ENCODE measurements at regions not wholly inside any gene's neighbourhood (a gene's known extent, or its start where the extent isn't known, plus 50 kb on each side); places are given as distances from the start of the nearest gene placed in this dataset.

DNA sequence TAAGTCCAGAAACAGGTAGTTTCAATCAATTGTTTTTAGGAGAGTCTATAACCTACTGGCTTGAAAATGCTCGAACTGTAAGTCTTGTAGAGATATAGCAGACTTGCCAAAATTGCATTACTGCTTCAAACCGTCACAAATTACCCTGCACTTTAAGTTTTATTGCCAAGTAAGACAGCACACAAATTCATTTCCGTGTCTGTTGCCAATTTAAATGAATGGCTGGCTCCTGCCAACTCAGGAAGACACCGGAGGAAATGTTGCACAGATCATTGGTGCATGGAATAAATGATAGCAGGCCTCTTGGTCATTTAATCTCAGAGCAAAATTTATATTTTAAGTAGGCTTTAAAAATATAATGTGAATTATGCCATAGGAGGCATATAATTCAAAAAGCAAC is 438.1 kb downstream of the HACE1 start:
- DNase-seq (ENCODE audit: low read depth in 2 of 2): no peak

GRCh38 chr6:104418839-104419238 is 440.9 kb downstream of the HACE1 start:
- no peak for DNase-seq (ENCODE audit: low read depth in 2 of 2)

- no peak for DNase-seq (ENCODE audit: low read depth in 2 of 2)
Measured at GRCh38 chr6:104418125-104418524, 441.6 kb downstream of the HACE1 start.

- DNase-seq (ENCODE audit: low read depth in 2 of 2): no peak
Measured at GRCh38 chr6:104414723-104415122, 445.0 kb downstream of the HACE1 start.

GRCh38 chr6:104413767-104414166 is 446.0 kb downstream of the HACE1 start:
- DNase-seq (ENCODE audit: low read depth in 2 of 2): no peak

GRCh38 chr6:104411302-104411701 is 448.4 kb downstream of the HACE1 start:
- DNase-seq (ENCODE audit: low read depth in 2 of 2): no peak

GRCh38 chr6:104409913-104410312 is 449.8 kb downstream of the HACE1 start:
- DNase-seq (ENCODE audit: low read depth in 2 of 2): no peak

GRCh38 chr6:104407957-104408356 is 451.8 kb downstream of the HACE1 start:
- no peak for DNase-seq (ENCODE audit: low read depth in 2 of 2)

DNA sequence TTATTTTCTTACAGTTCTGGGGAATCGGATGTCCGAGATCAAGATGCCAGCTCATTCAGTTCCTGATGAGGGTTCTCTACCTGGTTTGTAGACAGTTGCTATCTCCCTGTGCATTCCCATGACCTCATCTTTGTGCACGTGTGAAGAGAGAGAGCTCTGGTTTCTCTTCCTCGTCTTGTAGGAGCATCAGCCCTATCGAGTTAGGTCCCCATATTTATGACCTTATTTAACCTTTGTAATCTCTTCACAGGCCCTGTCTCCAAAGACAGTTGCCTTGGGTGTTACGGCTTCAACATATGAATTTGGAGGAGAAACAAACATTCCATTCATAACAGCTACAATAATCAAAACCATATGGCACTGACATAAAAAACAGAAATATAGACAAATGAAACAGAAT is 455.3 kb downstream of the HACE1 start:
- no peak for DNase-seq (ENCODE audit: low read depth in 2 of 2)

- no peak for DNase-seq (ENCODE audit: low read depth in 2 of 2)
Measured at GRCh38 chr6:104402572-104402971, 457.1 kb downstream of the HACE1 start.

DNA sequence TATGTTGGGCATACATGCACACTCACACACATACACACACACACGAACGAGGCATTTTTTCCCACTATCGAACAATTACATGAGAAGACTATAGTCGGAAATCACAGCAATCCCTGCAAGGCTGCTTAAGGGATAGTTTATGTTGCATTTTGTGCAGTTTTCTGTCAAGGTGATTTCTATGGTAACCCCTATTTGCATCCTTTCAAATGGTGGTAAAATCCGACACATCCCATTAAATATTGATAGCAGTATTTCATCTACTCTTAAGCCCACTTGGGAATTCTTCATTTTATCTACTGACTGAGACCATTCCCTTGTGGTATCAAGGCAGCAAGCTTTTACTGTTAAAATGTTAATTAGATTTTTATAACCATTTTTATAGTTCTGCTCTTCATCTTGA is 457.8 kb downstream of the HACE1 start:
- DNase-seq (ENCODE audit: low read depth in 2 of 2): no peak

DNA sequence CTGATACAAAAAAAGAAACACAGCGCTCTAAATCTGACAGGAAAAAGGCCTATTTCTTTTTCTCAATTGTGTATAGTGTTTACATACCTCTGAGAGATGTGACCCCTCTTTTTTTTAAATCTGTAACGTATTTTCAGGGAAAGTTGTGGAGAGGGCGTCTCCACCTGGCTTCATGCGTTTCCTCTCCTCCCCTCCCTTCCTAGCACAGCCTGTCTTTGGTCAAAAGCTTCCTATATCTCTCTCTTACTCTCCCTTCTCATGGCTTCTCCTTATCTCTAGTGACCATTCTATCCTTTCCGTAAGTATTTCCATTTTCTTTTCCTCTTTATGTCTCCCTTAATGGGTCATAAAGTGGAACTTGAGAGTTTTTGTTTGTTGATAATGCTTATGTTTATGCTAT is 458.9 kb downstream of the HACE1 start:
- DNase-seq (ENCODE audit: low read depth in 2 of 2): no peak

DNA sequence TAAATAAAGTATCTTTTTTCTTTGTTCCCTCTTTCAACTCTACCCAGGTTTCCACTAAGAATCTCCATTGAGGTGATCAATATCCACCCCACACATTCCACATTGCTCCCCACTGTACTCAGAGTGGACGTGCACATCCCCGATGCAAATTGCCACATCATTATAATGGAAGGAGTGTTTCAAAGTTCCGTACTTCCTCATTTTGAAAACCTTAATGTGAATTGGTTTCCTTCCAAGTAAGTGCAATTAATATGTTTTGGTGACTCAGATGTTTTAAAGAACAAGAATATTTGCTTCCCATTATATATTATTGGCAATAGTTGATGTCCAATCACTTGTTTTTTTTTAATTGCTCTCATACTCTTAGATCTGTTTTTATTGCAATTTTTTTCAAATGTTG is 463.6 kb downstream of the HACE1 start:
- DNase-seq (ENCODE audit: low read depth in 2 of 2): no peak

GRCh38 chr6:104381907-104382306 is 477.8 kb downstream of the HACE1 start:
- DNase-seq (ENCODE audit: low read depth in 2 of 2): no peak

GRCh38 chr6:104365451-104366234 is 494.1 kb downstream of the HACE1 start:
- no peak for DNase-seq (ENCODE audit: low read depth in 2 of 2)

DNA sequence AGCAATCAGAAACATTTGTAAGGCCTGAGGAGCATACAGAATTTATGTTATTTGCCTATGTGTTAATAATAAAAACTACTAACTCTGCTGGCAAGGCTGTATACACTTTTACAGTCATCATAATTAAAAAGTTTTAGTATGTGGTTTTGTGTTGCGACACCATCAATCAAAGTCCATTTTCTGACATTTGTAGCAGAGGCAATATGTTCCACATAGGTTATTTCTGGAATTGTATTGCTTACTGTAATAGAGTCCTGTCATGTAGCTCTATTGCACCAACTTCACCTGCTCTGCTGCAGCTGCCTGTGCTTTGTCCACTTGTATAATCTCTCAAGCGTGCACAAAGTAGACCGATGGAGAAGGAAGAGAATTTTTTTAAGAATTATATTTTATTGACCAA is 501.8 kb downstream of the HACE1 start:
- DNase-seq (ENCODE audit: low read depth in 2 of 2): no peak

GRCh38 chr6:104356197-104356596 is 503.5 kb downstream of the HACE1 start:
- DNase-seq (ENCODE audit: low read depth in 2 of 2): no peak

DNA sequence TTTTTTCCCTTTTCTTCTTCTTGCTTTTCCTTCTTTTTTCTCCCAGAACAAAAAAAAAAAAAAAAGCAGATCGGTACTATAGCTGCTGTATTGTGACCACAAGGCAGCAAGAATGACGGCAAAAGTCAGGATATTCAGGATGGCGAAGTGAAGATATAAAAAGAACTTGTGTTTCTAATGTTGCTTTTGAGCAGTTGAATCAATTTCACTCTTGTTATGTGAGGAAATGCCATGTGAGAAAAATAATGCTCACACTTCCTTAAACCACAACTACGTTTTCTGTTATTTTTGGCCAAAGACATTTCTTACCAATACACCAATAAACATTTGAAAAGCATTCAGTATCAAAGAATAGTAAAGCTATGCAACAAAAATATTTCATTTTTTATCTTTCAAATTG is 510.5 kb downstream of the HACE1 start:
- DNase-seq (ENCODE audit: low read depth in 2 of 2): no peak

GRCh38 chr6:104344223-104344622 is 515.5 kb downstream of the HACE1 start:
- no peak for DNase-seq (ENCODE audit: low read depth in 2 of 2)

DNA sequence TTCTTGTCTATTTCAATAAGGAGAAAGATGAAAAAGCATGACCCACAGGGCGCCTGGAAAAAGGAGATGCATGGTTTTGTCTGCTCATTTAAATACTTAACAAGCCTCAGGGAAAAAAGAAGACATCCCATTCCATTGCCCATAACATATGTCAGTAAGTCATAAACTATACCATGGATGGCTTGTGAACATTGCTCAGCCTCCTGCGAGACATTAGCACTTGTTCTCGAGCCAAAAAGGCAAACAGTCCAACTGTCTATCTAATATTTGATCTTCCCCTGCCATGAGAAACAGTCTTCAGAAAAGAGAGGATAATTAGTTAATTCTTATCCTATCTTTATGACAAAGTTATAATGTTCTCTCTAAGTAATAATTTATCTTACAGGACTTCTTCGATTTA is 527.4 kb downstream of the HACE1 start:
- no peak for DNase-seq (ENCODE audit: low read depth in 2 of 2)

DNA sequence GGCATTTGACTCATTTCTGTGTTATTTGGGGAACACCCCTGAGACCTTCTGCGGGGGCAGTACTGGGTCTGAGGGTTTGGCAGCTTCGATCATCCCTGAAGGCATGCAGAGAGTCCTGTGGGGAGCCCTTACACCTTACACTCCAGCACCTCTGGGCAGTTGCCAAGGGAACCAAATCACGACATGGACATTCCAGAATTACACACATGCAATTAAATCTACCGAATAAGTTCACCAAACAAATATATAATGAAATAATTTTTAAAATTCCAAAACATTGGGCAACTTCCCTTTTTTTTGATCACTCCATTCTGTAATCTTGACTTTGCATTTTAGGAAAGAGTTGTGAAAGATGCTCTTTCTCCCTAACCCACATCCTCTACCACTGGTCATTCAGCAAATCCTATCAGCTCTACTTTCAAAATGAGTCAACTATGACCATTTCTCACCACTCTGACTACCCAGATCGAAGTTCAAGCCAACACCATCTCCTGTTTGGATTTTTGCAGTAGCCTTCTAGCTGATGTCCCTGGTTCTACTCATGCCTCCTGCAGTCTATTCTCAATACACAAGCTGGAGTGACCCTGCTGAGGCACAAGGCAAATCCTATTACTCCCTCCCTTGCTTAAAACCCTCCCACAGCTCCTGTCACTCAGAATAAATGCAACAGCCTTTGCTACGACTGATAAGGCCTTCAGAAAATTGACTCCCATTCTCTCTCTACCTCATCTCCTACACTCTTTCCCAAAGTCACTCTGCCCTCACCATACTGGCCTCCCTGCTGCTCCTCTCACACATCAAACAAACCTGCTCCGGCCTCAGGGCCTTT is 533.3 kb downstream of the HACE1 start:
- no peak for DNase-seq (ENCODE audit: low read depth in 2 of 2)

DNA sequence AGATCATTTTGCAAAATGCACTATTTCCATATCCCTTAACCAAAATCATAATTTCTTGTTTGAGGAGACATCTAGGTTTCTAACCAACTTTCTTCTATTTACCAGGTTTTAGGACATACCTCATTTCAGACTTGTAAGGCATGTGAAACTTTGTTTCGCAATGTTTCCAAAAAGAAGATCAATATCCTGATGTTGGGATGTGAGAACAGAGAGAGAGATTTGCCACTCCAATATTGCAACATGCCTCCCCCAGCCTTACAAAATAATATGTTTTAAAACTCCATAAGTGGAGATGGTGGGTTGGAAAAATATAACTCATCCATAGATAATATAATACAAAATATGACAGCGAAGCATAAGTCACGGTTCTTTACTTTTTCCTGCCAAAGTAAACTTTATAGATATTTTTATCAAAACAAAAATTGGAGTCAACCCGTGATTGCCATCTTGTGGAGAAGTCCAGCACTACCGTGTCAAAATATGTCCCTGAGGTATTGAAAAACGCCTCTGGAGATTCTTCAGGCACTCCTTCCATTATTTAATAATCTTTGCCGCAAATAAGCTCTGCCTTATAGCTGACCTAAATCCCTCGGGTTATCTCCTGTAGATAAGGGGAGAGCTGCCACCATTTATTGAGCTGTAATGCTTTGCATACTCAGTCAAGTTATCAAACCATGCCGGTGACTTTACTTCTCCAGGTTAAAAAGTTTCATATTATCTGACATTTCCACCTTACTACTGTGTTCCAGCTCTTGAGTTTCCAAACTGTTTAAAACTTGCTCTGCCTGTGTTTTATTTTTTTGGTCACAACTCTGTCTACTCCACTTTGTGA is 534.2 kb downstream of the HACE1 start:
- no peak for DNase-seq (ENCODE audit: low read depth in 2 of 2)

All from activated CD4-positive, alpha-beta T cell treated with anti-CD3 and anti-CD28 coated beads for 24 hours (primary cell).